ENCODE measurements at regions not wholly inside any gene's neighbourhood (a gene's known extent, or its start where the extent isn't known, plus 50 kb on each side); places are given as distances from the start of the nearest gene placed in this dataset.

DNA sequence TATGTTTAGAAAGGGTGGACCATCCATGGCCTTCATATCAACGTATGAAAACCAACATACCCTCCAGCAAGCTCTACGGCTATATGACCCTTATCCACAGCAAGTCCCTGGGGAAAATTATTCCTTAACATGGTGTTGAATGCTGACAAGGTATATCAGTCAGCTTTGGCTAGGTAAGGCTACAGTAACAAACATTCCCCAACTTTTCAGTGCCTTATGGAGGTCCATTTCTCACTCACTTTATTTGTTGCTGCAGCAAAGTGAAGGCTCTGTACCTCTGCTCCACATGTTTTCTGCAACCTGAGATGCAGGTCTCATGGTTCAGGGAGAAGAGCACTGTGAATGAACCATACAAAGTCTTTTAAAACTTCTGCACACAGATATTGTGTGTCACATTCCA lies 83.8 kb upstream of the TOX3 start:
- TF ChIP-seq, protein P1, sequence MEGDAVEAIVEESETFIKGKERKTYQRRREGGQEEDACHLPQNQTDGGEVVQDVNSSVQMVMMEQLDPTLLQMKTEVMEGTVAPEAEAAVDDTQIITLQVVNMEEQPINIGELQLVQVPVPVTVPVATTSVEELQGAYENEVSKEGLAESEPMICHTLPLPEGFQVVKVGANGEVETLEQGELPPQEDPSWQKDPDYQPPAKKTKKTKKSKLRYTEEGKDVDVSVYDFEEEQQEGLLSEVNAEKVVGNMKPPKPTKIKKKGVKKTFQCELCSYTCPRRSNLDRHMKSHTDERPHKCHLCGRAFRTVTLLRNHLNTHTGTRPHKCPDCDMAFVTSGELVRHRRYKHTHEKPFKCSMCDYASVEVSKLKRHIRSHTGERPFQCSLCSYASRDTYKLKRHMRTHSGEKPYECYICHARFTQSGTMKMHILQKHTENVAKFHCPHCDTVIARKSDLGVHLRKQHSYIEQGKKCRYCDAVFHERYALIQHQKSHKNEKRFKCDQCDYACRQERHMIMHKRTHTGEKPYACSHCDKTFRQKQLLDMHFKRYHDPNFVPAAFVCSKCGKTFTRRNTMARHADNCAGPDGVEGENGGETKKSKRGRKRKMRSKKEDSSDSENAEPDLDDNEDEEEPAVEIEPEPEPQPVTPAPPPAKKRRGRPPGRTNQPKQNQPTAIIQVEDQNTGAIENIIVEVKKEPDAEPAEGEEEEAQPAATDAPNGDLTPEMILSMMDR (IDR thresholded peaks at IDR 0.05), result no peak
- DNase-seq (no peak), ATAC-seq (no peak)
- Histone ChIP-seq H3K4me1 (no peaks in the 10 kb centered on the region), H3K27ac (no peak overlapping the region), H3K36me3 (ENCODE audit: insufficient read depth in 1 of 2, low read depth in 1 of 2) (no peaks in the 10 kb centered on the region), H3K27me3 (ENCODE audit: insufficient read depth in 3 of 3, low read length in 2 of 3) (no peaks in the 10 kb centered on the region), H3K4me3 (no peak overlapping the region), H3K9me3 (peaks cover 4% of the 10 kb centered on the region)
- intact Hi-C loops (cut with DNase I), result no loop called here
- WGBS, 3 donors, result 69 to 79% (median 72%) methylated on average over 2 of the region's 2 CpGs

DNA sequence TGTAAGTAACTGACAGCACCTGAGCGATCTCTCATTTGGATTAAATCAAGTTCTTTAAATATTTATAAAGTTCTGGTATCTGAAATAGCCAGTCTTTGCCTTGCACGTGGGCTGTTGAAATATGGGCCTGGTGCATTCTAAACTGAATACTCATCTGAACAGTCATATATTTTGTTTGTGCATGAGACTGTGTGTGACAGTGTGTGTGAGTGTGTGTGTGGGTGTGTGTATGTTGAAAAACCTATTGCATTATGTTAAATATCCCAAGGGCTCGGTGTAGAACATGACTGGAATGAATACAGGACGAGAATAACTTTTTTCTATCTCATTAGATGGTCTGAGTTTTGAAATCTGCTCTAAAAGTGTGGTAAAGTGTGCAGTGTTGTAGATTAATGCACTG lies 82.4 kb upstream of the TOX3 start:
- WGBS, 3 donors, result 53 to 57% (median 55%) methylated on average over 4 of the region's 4 CpGs
- DNase-seq (no peak), ATAC-seq (no peak)
- TF ChIP-seq, protein P1 (IDR thresholded peaks at IDR 0.05), result no peak
- Histone ChIP-seq H3K27ac (no peak overlapping the region), H3K9me3 (no peaks in the 10 kb centered on the region), H3K4me3 (no peak overlapping the region), H3K27me3 (ENCODE audit: insufficient read depth in 3 of 3, low read length in 2 of 3) (no peaks in the 10 kb centered on the region), H3K4me1 (no peaks in the 10 kb centered on the region), H3K36me3 (ENCODE audit: insufficient read depth in 1 of 2, low read depth in 1 of 2) (no peaks in the 10 kb centered on the region)
- intact Hi-C loops (cut with DNase I), result no loop called here

DNA sequence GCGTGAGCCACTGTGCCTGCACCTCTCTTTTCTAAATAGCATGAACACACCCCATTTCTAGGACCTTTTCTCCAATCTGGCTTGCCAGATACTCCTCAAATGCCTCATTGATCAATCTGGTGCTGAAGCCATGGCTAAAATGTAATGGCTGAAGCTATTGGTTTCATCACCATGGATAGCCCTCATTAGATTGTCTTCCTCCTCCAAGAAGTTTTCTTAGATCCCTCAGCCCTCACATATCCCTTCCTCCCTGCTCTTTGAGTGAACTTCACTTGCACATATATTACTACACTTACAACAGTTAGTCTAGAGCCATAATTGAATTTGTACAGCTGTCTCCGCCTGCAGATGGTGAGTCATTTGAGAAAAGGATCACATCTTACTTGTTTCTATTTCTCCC lies 77.9 kb upstream of the TOX3 start:
- H3K27me3 ChIP-seq (ENCODE audit: insufficient read depth in 3 of 3, low read length in 2 of 3), result no peaks in the 10 kb centered on the region
- TF ChIP-seq, protein P1 (IDR thresholded peaks at IDR 0.05), result no peak
- DNase-seq (no peak), ATAC-seq (no peak)
- 74 to 84% (median 79%) methylated on average over 2 of the region's 2 CpGs for WGBS, 3 donors
- intact Hi-C loops (cut with DNase I), result no loop called here
- no peak overlapping the region for H3K27ac ChIP-seq
- no peak overlapping the region for H3K4me3 ChIP-seq
- H3K36me3 ChIP-seq (ENCODE audit: insufficient read depth in 1 of 2, low read depth in 1 of 2), result no peaks in the 10 kb centered on the region
- no peaks in the 10 kb centered on the region for H3K9me3 ChIP-seq
- H3K4me1 ChIP-seq, result no peaks in the 10 kb centered on the region

DNA sequence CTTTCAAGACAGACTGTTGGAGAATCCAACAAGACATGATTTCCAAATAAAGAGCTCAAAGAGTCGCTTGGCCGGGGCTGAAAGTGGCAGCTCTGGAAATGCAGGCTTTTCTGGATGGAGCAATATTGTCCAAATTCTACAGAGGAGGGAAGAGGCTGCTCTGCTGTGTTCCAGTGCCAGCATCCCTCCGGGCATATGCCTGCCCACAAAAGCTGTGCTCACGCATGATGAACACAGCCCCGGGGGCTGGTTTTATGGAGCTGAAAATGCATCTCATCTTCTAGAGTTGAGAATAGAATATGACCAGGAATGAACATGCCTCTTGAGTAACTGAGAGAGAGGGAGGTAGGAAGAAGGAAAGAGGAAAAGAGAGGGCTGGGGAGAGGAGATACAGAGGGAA lies 74.7 kb upstream of the TOX3 start:
- Histone ChIP-seq H3K9me3 (no peaks in the 10 kb centered on the region), H3K36me3 (ENCODE audit: insufficient read depth in 1 of 2, low read depth in 1 of 2) (no peaks in the 10 kb centered on the region)

More for the DNA sequence above, 74.7 kb upstream of the TOX3 start:
- Histone ChIP-seq H3K27me3 (ENCODE audit: insufficient read depth in 3 of 3, low read length in 2 of 3) (no peaks in the 10 kb centered on the region), H3K27ac (no peak overlapping the region), H3K4me1 (no peaks in the 10 kb centered on the region), H3K4me3 (no peak overlapping the region)
- ATAC-seq (no peak), DNase-seq (no peak)
- TF ChIP-seq, protein P1 (IDR thresholded peaks at IDR 0.05), result no peak
- intact Hi-C loops (cut with DNase I), result no loop called here
- 76 to 88% (median 79%) methylated on average over 5 of the region's 5 CpGs for WGBS, 3 donors

Data from psoas muscle (tissue), 7 donors.